SK-N-SH treated with all-trans-retinoic acid at 6 μM for 48 hours (cell line): ENCODE measurements at regions not wholly inside any gene's neighbourhood (a gene's known extent, or its start where the extent isn't known, plus 50 kb on each side); places are given as distances from the start of the nearest gene placed in this dataset.

Source experiments
- ATAC-seq: fragments of 200-7000 bp; cut with Tn5 transposase; 3 replicates; pipeline ENCODE4 v1.9.1; 2020; ENCODE audit warnings: mild to moderate bottlenecking, moderate library complexity
- CSDC2 ChIP-seq: fragments of 250-450 bp; sonication (Bioruptor Pico); IDR thresholded peaks from 2 replicates; pipeline ENCODE4 v1.5.0; 2020; ENCODE audit warnings: mild to moderate bottlenecking, moderate library complexity
- ESRRG ChIP-seq: fragments of 250-450 bp; sonication (Bioruptor Pico); IDR thresholded peaks from 2 replicates; pipeline ENCODE4 v1.6.1; 2021; ENCODE audit warnings: mild to moderate bottlenecking
- ISL1 ChIP-seq: fragments of 250-450 bp; sonication (Bioruptor Pico); IDR thresholded peaks from 2 replicates; pipeline ENCODE4 v2.1.2; 2022; ENCODE audit warnings: mild to moderate bottlenecking, moderate library complexity
- OSR1 ChIP-seq: fragments of 250-450 bp; sonication (Bioruptor Pico); IDR thresholded peaks from 2 replicates; pipeline ENCODE4 v1.8.0; 2022; ENCODE audit warnings: moderate library complexity, mild to moderate bottlenecking, inconsistent platforms
- PPARA ChIP-seq: fragments of 250-450 bp; sonication (Bioruptor Pico); IDR thresholded peaks from 2 replicates; pipeline ENCODE4 v1.5.0; 2020; ENCODE audit warnings: mild to moderate bottlenecking, borderline replicate concordance
- SNAI2 ChIP-seq: fragments of 250-450 bp; sonication (Bioruptor Pico); IDR thresholded peaks from 2 replicates; pipeline ENCODE4 v1.5.0; 2020; ENCODE audit warnings: mild to moderate bottlenecking, moderate library complexity
- TCF4 ChIP-seq: fragments of 250-450 bp; sonication (Bioruptor Pico); IDR thresholded peaks from 2 replicates; pipeline ENCODE4 v1.8.0; 2021; ENCODE audit warnings: mild to moderate bottlenecking, moderate library complexity, borderline replicate concordance
- TOX ChIP-seq: fragments of 250-450 bp; sonication (Bioruptor Pico); IDR thresholded peaks from 2 replicates; pipeline ENCODE4 v1.8.0; 2021; ENCODE audit warnings: mild to moderate bottlenecking, moderate library complexity, borderline replicate concordance
- ZC3H10 ChIP-seq: fragments of 250-450 bp; sonication (Bioruptor Pico); IDR thresholded peaks from 2 replicates; pipeline ENCODE4 v1.5.1; 2021; ENCODE audit warnings: mild to moderate bottlenecking, moderate library complexity
- ZFP3 ChIP-seq: fragments of 250-450 bp; sonication (Bioruptor Pico); IDR thresholded peaks from 2 replicates; pipeline ENCODE4 v1.5.0; 2020; ENCODE audit warnings: mild to moderate bottlenecking, moderate library complexity
- ZNF565 ChIP-seq: fragments of 450-650 bp; formaldehyde crosslinking; conservative IDR thresholded peaks from 2 replicates; pipeline ENCODE4 v1.5.0; 2020; ENCODE audit warnings: low read depth, mild to moderate bottlenecking, moderate library complexity
- ZNF70 ChIP-seq: fragments of 450-650 bp; formaldehyde crosslinking; IDR thresholded peaks from 2 replicates; pipeline ENCODE4 v1.5.0; 2020; ENCODE audit warnings: mild to moderate bottlenecking, moderate library complexity
- ZNF8 ChIP-seq: fragments of 450-650 bp; formaldehyde crosslinking; IDR thresholded peaks from 2 replicates; pipeline ENCODE4 v1.5.0; 2020; ENCODE audit warnings: mild to moderate bottlenecking, moderate library complexity
- TF ChIP-seq, protein P1 (sequence below): fragments of 250-450 bp; sonication (Bioruptor Pico); IDR thresholded peaks from 2 replicates; pipeline ENCODE4 v1.8.0; 2020; ENCODE audit warnings: mild to moderate bottlenecking, moderate library complexity, borderline replicate concordance
- TF ChIP-seq, protein P2 (sequence below): fragments of 250-450 bp; sonication (Bioruptor Pico); IDR thresholded peaks from 2 replicates; pipeline ENCODE4 v1.8.0; 2021; ENCODE audit warnings: low read depth, mild to moderate bottlenecking, moderate library complexity, borderline replicate concordance
- TF ChIP-seq, protein P3 (sequence below): fragments of 250-450 bp; sonication (Bioruptor Pico); IDR thresholded peaks from 2 replicates; pipeline ENCODE4 v1.5.1; 2020; ENCODE audit warnings: low read depth, mild to moderate bottlenecking, moderate library complexity
- TF ChIP-seq, protein P4 (sequence below): fragments of 250-450 bp; sonication (Bioruptor Pico); IDR thresholded peaks from 2 replicates; pipeline ENCODE4 v1.5.1; 2021; ENCODE audit warnings: mild to moderate bottlenecking, moderate library complexity
- TF ChIP-seq, protein P5 (sequence below): fragments of 250-450 bp; sonication (Bioruptor Pico); IDR thresholded peaks from 2 replicates; pipeline ENCODE4 v1.5.0; 2020; ENCODE audit warnings: mild to moderate bottlenecking, moderate library complexity

DNA sequence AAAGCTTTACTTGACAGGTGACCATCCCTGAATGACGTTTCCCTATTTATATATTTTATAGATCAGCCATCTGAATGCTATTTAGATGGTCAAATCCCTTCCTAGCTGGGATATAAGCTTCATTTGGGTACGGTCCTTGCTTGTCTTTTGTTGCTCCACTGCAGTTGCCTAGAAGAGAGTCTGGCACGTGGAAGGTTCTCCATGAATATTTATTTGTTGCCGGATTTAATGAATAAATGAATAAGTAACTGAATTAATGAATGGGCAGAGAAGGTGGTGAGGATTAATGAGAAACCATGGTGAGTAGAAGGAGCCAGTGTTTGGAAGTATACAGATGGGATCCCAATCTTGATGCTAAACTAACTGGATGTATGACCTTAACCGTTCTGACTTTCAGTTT is 222.1 kb downstream of the LPIN1 start:
- ATAC-seq = peak; percentile 27; the same call in 2 of the 3 replicates

DNA sequence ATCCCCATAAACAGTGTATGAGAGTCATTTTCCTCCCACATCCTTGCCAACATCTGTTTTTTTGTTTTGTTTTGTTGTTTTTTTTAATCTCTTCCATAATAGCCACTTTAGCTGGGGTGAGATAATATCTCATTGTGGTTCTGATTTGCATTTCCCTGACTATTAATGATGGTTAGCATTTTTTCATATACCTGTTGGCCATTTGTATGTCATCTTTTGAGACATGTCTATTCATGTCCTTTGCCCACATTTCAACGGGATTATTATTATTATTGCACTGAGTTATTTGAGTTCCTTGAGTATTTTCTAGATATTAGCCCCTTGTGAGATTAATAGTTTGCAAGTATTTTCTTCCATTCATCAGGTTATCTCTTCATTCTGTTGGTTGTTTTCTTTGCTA is 223.3 kb downstream of the LPIN1 start:
- TF ChIP-seq ZNF8 (CRISPR knock-in tag) (no peak), ZC3H10 (CRISPR knock-in tag) (no peak), OSR1 (CRISPR knock-in tag) (no peak), ZFP3 (no peak), TCF4 (no peak)
- TF ChIP-seq, protein P1, sequence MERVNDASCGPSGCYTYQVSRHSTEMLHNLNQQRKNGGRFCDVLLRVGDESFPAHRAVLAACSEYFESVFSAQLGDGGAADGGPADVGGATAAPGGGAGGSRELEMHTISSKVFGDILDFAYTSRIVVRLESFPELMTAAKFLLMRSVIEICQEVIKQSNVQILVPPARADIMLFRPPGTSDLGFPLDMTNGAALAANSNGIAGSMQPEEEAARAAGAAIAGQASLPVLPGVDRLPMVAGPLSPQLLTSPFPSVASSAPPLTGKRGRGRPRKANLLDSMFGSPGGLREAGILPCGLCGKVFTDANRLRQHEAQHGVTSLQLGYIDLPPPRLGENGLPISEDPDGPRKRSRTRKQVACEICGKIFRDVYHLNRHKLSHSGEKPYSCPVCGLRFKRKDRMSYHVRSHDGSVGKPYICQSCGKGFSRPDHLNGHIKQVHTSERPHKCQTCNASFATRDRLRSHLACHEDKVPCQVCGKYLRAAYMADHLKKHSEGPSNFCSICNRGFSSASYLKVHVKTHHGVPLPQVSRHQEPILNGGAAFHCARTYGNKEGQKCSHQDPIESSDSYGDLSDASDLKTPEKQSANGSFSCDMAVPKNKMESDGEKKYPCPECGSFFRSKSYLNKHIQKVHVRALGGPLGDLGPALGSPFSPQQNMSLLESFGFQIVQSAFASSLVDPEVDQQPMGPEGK (CRISPR knock-in tag) = no peak
- TF ChIP-seq, protein P2, sequence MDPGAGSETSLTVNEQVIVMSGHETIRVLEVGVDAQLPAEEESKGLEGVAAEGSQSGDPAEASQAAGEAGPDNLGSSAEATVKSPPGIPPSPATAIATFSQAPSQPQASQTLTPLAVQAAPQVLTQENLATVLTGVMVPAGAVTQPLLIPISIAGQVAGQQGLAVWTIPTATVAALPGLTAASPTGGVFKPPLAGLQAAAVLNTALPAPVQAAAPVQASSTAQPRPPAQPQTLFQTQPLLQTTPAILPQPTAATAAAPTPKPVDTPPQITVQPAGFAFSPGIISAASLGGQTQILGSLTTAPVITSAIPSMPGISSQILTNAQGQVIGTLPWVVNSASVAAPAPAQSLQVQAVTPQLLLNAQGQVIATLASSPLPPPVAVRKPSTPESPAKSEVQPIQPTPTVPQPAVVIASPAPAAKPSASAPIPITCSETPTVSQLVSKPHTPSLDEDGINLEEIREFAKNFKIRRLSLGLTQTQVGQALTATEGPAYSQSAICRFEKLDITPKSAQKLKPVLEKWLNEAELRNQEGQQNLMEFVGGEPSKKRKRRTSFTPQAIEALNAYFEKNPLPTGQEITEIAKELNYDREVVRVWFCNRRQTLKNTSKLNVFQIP (CRISPR knock-in tag) = no peak
- TF ChIP-seq, protein P3, sequence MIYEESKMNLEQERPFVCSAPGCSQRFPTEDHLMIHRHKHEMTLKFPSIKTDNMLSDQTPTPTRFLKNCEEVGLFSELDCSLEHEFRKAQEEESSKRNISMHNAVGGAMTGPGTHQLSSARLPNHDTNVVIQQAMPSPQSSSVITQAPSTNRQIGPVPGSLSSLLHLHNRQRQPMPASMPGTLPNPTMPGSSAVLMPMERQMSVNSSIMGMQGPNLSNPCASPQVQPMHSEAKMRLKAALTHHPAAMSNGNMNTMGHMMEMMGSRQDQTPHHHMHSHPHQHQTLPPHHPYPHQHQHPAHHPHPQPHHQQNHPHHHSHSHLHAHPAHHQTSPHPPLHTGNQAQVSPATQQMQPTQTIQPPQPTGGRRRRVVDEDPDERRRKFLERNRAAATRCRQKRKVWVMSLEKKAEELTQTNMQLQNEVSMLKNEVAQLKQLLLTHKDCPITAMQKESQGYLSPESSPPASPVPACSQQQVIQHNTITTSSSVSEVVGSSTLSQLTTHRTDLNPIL (CRISPR knock-in tag) = no peak
- ATAC-seq = no peak

More for the DNA sequence above, 222.1 kb downstream of the LPIN1 start:
- TF ChIP-seq, protein P2 (CRISPR knock-in tag) = no peak
- TF ChIP-seq, protein P4, sequence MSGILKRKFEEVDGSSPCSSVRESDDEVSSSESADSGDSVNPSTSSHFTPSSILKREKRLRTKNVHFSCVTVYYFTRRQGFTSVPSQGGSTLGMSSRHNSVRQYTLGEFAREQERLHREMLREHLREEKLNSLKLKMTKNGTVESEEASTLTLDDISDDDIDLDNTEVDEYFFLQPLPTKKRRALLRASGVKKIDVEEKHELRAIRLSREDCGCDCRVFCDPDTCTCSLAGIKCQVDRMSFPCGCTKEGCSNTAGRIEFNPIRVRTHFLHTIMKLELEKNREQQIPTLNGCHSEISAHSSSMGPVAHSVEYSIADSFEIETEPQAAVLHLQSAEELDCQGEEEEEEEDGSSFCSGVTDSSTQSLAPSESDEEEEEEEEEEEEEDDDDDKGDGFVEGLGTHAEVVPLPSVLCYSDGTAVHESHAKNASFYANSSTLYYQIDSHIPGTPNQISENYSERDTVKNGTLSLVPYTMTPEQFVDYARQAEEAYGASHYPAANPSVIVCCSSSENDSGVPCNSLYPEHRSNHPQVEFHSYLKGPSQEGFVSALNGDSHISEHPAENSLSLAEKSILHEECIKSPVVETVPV (CRISPR knock-in tag) = no peak
- no peak for TF ChIP-seq ZNF70 (CRISPR knock-in tag)
- no peak for TF ChIP-seq TCF4
- TF ChIP-seq ISL1 = no peak
- TF ChIP-seq ZC3H10 (CRISPR knock-in tag) = no peak
- no peak for TF ChIP-seq ZFP3
- TF ChIP-seq, protein P5, sequence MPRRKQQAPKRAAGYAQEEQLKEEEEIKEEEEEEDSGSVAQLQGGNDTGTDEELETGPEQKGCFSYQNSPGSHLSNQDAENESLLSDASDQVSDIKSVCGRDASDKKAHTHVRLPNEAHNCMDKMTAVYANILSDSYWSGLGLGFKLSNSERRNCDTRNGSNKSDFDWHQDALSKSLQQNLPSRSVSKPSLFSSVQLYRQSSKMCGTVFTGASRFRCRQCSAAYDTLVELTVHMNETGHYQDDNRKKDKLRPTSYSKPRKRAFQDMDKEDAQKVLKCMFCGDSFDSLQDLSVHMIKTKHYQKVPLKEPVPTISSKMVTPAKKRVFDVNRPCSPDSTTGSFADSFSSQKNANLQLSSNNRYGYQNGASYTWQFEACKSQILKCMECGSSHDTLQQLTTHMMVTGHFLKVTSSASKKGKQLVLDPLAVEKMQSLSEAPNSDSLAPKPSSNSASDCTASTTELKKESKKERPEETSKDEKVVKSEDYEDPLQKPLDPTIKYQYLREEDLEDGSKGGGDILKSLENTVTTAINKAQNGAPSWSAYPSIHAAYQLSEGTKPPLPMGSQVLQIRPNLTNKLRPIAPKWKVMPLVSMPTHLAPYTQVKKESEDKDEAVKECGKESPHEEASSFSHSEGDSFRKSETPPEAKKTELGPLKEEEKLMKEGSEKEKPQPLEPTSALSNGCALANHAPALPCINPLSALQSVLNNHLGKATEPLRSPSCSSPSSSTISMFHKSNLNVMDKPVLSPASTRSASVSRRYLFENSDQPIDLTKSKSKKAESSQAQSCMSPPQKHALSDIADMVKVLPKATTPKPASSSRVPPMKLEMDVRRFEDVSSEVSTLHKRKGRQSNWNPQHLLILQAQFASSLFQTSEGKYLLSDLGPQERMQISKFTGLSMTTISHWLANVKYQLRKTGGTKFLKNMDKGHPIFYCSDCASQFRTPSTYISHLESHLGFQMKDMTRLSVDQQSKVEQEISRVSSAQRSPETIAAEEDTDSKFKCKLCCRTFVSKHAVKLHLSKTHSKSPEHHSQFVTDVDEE = no peak
- TF ChIP-seq ZNF565 = no peak
- no peak for TF ChIP-seq ZNF8 (CRISPR knock-in tag)
- TF ChIP-seq SNAI2 (CRISPR knock-in tag) = no peak
- TF ChIP-seq TOX (CRISPR knock-in tag) = no peak
- TF ChIP-seq, protein P1 (CRISPR knock-in tag) = no peak
- TF ChIP-seq, protein P3 (CRISPR knock-in tag) = no peak
- no peak for TF ChIP-seq ESRRG (CRISPR knock-in tag)
- no peak for TF ChIP-seq PPARA
- no peak for TF ChIP-seq CSDC2 (CRISPR knock-in tag)
- TF ChIP-seq, all 23 proteins: peak for 0
